Gastroesophageal sphincter (tissue), 3 donors: ENCODE measurements at regions not wholly inside any gene's neighbourhood (a gene's known extent, or its start where the extent isn't known, plus 50 kb on each side); places are given as distances from the start of the nearest gene placed in this dataset.
A peak's percentile ranks its signal among the peaks of the same experiment; 100 is the strongest.

Experiments
- EP300 ChIP-seq: sonication (generic); formaldehyde crosslinking; IDR thresholded peaks from one replicate; pipeline ENCODE4 v1.6.1; 2017; ENCODE audit warnings: antibody characterized with exemption, mild to moderate bottlenecking
- POLR2A ChIP-seq, 2 donors: fragments of 450-650 bp; IDR thresholded peaks; one replicate each; pipeline ENCODE4 v1.6.1; 2017; ENCODE audit warnings: antibody characterized with exemption in 2 of 2, mild to moderate bottlenecking in 2 of 2, moderate library complexity in 1 of 2
- POLR2AphosphoS5 ChIP-seq: sonication (generic); formaldehyde crosslinking; IDR thresholded peaks from one replicate; pipeline ENCODE4 v1.6.1; 2017; ENCODE audit warnings: antibody characterized with exemption
- TF ChIP-seq, protein P1 (sequence below), 4 experiments: fragments of 200-600 bp in 2 of 4; fragments of 450-650 bp in 2 of 4; sonication (generic) in 1 of 4; IDR thresholded peaks; one replicate each; pipeline ENCODE4 v1.5.1; 2017 to 2019; ENCODE audit warnings: antibody characterized with exemption in 4 of 4, mild to moderate bottlenecking in 2 of 4, moderate library complexity in 2 of 4

DNA sequence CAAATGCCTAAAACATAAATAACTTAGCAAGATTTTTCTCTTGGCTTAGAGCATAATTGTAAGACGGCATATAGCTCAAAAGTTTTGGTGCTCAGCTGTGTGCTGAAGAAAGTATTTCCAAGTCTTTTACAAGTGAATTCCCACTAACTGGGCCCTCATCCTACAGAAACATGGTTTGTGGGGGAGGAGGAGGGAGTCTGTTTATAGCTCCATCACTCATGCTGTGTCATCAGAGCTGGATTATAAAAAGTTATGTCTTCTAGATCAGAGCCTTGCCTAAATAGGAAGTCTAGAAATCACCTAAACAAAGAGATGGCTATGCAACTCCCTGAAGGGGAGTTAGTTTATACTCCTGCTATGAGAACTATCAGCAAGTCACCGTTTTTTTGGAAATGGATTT, 65.9 kb upstream of the OTOGL start:
- TF ChIP-seq, protein P1, sequence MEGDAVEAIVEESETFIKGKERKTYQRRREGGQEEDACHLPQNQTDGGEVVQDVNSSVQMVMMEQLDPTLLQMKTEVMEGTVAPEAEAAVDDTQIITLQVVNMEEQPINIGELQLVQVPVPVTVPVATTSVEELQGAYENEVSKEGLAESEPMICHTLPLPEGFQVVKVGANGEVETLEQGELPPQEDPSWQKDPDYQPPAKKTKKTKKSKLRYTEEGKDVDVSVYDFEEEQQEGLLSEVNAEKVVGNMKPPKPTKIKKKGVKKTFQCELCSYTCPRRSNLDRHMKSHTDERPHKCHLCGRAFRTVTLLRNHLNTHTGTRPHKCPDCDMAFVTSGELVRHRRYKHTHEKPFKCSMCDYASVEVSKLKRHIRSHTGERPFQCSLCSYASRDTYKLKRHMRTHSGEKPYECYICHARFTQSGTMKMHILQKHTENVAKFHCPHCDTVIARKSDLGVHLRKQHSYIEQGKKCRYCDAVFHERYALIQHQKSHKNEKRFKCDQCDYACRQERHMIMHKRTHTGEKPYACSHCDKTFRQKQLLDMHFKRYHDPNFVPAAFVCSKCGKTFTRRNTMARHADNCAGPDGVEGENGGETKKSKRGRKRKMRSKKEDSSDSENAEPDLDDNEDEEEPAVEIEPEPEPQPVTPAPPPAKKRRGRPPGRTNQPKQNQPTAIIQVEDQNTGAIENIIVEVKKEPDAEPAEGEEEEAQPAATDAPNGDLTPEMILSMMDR (IDR thresholded peaks at IDR 0.05) = no peak
- peak; percentile 6 for TF ChIP-seq POLR2AphosphoS5
- no peak for TF ChIP-seq POLR2A (IDR thresholded peaks at IDR 0.05)
- no peak for TF ChIP-seq EP300
